GM19043 (cell line): ENCODE measurements at regions not wholly inside any gene's neighbourhood (a gene's known extent, or its start where the extent isn't known, plus 50 kb on each side); places are given as distances from the start of the nearest gene placed in this dataset.
"Not testable (repeated sequence)": the region's sequence is repeated elsewhere in the genome, so short reads cannot be mapped to it uniquely, and the experiment has no call there.

ENCODE experiments used
- ATAC-seq: cut with Tn5 transposase; IDR thresholded peaks from one replicate; pipeline ENCODE4 v1.9.1; 2021; ENCODE audit warnings: low read depth; ENCODE audit not compliant: unreplicated experiment

GRCh38 chr10:2592360-2593160 is 474.8 kb upstream of the PFKP start:
- no peak for ATAC-seq

- no peak for ATAC-seq
Measured at GRCh38 chr10:2589196-2589595, 478.2 kb upstream of the PFKP start.

GRCh38 chr10:2584385-2584784 is 483.0 kb upstream of the PFKP start:
- no peak for ATAC-seq

- ATAC-seq, result no peak
Measured at GRCh38 chr10:2576892-2577291, 490.5 kb upstream of the PFKP start.

DNA sequence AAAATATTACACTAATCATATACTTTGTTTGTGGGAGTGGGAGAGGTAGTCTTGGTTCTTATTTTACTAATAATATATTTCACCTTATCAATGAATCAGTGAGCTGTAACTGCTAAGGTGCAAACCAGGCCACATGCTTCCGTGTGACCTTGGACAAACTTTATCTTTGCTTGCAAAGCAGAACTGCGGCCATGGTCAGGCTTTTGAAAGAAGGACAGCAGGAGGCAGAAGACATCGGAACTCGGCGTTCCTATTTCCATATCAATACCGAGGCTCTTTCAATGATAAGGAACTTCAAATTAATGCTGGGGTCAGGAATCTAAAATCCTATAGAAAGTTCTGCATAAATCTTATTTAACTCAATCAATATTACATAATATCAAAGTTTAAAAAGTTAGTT is 491.9 kb upstream of the PFKP start:
- ATAC-seq, result no peak

GRCh38 chr10:2572611-2573010 is 494.7 kb upstream of the PFKP start:
- ATAC-seq, result no peak

- ATAC-seq, result peak; percentile 98
Measured at GRCh38 chr10:2556883-2557282, 510.5 kb upstream of the PFKP start.

GRCh38 chr10:2548071-2548470 is 519.3 kb upstream of the PFKP start:
- ATAC-seq, result no peak

- ATAC-seq, result no peak
Measured at GRCh38 chr10:2547606-2548005, 519.7 kb upstream of the PFKP start.

DNA sequence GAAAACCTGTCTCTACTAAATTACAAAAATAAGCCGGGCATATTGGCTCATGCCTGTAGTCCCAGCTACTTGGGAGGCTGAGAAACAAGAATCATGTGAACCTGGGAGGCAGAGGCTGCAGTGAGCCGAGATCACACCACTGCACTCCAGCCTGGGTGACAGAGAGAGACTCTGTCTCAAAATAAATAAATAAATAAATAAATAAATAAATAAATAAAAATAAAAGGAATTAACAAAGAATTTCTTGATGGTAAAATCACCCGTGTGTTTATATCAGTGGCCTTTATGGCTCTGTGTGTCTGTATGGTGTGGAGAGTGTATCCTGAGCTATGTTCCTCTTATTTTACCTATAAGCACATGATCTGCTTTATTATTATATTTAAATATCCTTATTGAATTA is 520.5 kb upstream of the PFKP start:
- not testable (repeated sequence) for ATAC-seq

GRCh38 chr10:2543974-2544373 is 523.4 kb upstream of the PFKP start:
- no peak for ATAC-seq

- ATAC-seq, result no peak
Measured at GRCh38 chr10:2543142-2543886, 524.0 kb upstream of the PFKP start.

GRCh38 chr10:2541176-2541575 is 526.2 kb upstream of the PFKP start:
- no peak for ATAC-seq

DNA sequence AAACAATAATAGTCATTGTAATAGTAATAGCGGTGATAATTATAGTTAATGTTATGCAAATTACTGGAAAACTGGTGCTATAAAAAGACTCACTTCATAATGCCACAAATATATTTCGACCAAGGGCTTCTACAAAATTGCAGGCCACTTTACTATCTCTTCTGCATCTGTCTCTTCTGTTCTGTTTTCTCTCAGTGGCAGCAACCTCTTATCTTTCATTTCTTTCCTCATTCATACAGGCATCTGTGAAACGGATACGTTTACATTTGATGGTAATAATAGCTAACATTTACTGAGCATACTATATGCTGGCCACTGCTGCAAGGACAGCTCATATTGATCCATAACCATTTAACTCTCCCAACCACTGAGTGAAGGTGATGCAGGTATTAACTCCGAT is 537.4 kb upstream of the PFKP start:
- ATAC-seq, result no peak

GRCh38 chr10:2525781-2526180 is 541.6 kb upstream of the PFKP start:
- ATAC-seq, result no peak

DNA sequence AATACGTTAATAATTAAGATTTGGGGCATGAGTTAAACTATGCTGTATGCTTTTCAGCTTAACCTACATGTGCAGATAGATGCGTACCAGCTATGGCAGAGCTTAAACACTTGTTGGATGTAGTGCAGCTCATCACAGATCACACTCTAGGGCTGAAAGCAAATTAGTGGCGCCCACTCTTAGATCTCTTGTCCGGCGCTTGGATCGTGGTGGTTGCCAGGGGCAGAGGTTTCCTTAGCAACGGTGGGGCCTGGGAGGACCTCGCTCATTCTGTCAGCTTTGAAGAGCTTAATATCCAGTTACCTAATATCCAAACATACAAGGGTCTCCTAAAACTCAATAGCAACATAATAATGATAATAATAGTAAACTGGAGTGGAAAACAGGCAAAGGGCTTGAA is 548.2 kb upstream of the PFKP start:
- no peak for ATAC-seq

GRCh38 chr10:2509081-2509531 is 558.2 kb upstream of the PFKP start:
- ATAC-seq, result no peak

DNA sequence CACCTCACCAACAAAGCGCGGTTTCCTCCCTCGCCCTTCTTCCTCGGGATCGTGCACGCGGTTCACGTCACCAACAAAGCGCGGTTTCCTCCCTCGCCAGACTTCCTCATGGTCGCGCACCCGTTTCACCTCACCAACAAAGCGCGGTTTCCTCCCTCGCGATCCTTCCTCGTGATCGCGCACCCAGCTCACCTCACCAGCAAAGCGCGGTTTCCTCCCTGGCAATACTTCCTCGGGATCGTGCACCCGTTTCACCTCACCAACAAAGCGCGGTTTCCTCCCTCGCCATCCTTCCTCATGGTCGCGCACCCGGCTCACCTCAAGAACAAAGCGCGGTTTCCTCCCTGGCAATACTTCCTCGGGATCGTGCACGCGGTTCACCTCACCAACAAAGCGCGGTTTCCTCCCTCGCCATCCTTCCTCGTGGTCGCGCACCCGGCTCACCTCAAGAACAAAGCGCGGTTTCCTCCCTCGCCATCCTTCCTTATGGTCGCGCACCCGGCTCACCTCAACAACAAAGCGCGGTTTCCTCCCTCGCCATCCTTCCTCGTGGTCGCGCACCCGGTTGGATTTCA is 565.9 kb upstream of the PFKP start:
- not testable (repeated sequence) for ATAC-seq

- ATAC-seq, result no peak
Measured at GRCh38 chr10:2494399-2494798, 572.9 kb upstream of the PFKP start.

DNA sequence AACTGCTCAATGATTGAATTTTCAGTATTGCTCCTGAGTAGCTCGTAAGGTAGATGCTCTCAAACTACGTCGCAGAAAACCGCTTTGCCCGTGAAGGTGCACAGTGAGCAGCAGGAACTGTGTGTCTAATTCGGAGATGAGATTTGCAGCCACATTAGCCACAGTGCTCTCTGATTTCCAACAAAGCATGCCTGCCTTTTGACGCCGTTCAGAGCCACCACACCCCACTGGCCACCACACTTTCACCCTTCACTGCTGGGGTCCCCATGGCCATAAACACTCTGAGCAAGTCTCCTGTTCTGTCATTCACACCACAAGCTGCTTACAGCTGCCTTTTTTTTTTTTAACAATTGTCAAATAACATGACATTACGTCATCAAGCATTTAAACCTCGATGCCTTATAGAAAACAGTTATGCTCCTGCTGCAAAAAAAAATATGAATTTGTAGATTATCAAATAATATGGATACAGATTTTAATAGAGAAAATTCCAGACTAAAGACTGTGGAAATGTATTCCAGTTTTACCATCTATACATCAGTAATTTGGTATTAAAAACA is 578.8 kb upstream of the PFKP start:
- no peak for ATAC-seq

GRCh38 chr10:2487921-2488320 is 579.4 kb upstream of the PFKP start:
- ATAC-seq, result no peak
